Panc1 (cell line): ENCODE measurements at regions not wholly inside any gene's neighbourhood (a gene's known extent, or its start where the extent isn't known, plus 50 kb on each side); places are given as distances from the start of the nearest gene placed in this dataset.

ENCODE experiments used
- ATAC-seq: fragments of 200-7000 bp; cut with Tn5 transposase; 2 replicates; pipeline ENCODE4 v1.9.1; 2020; ENCODE audit warnings: mild to moderate bottlenecking, moderate library complexity
- BruUV-seq: library from RNA; stranded (reverse); fragments of 400-500 nt; replicated peaks from 2 replicates; lab custom pipeline; 2021; lab: Mats Ljungman, UMichigan
- CTCF ChIA-PET: fragments of 300-600 bp; sonication (Branson Sonifier 250); formaldehyde crosslinking; loops from one replicate; lab custom pipeline; 2022; ENCODE audit warnings: antibody characterized with exemption; lab: Charles Lee
- POLR2A ChIA-PET: fragments of 300-600 bp; sonication (Branson Sonifier 250); formaldehyde crosslinking; loops from one replicate; lab custom pipeline; 2022; ENCODE audit warnings: antibody characterized with exemption; lab: Charles Lee
- DNase-seq: peaks from one replicate; pipeline ENCODE4 v3.0.0-alpha.2; 2010; ENCODE audit warnings: low read depth, low spot score
- H3K27ac ChIP-seq: 2 replicates; pipeline ENCODE4 v1.5.1; 2011; ENCODE audit warnings: mild to moderate bottlenecking, low read length, inconsistent platforms
- H3K27me3 ChIP-seq: fragments of 200-500 bp; sonication (Bioruptor generic); 2 replicates; pipeline ENCODE4 v1.6.0; 2014; ENCODE audit warnings: low read length, inconsistent platforms; ENCODE audit not compliant: control insufficient read depth, insufficient read depth
- H3K36me3 ChIP-seq: fragments of 200-500 bp; sonication (Bioruptor generic); 2 replicates; pipeline ENCODE4 v1.5.1; 2014; ENCODE audit warnings: inconsistent platforms, mild to moderate bottlenecking, low read length, moderate library complexity; ENCODE audit not compliant: control insufficient read depth, insufficient read depth
- H3K4me1 ChIP-seq: 2 replicates; pipeline ENCODE4 v1.5.1; 2011; ENCODE audit warnings: inconsistent platforms, mild to moderate bottlenecking, low read length, moderate library complexity; ENCODE audit not compliant: control insufficient read depth, insufficient read depth
- H3K4me3 ChIP-seq, 2 experiments: 2 replicates each; pipeline ENCODE4 v1.5.1; 2011 to 2012; ENCODE audit warnings: low read depth in 2 of 2, low read length in 2 of 2, mild to moderate bottlenecking in 2 of 2, inconsistent platforms in 1 of 2, moderate library complexity in 1 of 2
- H3K9me3 ChIP-seq: fragments of 200-500 bp; sonication (Bioruptor generic); 2 replicates; pipeline ENCODE4 v1.5.1; 2014; ENCODE audit warnings: low read depth, mild to moderate bottlenecking, inconsistent platforms, low read length, moderate library complexity; ENCODE audit not compliant: control insufficient read depth, insufficient read depth
- CTCF ChIP-seq: fragments of 450-650 bp; IDR thresholded peaks from 2 replicates; pipeline ENCODE4 v1.5.1; 2017; ENCODE audit warnings: mild to moderate bottlenecking
- POLR2AphosphoS5 ChIP-seq: IDR thresholded peaks from 2 replicates; pipeline ENCODE4 v1.6.1; 2012; ENCODE audit warnings: mild to moderate bottlenecking, low read depth, low read length, moderate library complexity
- SIN3A ChIP-seq: IDR thresholded peaks from 2 replicates; pipeline ENCODE4 v1.6.1; 2012; ENCODE audit warnings: low read depth, mild to moderate bottlenecking, low read length, moderate library complexity, borderline replicate concordance; ENCODE audit not compliant: insufficient read depth
- TCF7L2 ChIP-seq: IDR thresholded peaks from 2 replicates; pipeline ENCODE4 v1.6.1; 2011; ENCODE audit warnings: mild to moderate bottlenecking, low read depth, low read length, inconsistent platforms
- in situ Hi-C: cut with HindIII; loops from 2 replicates; pipeline ENCODE4 v1.10.0; 2016; ENCODE audit warnings: low sequenced_read_pairs, low pct_unique_long_range_greater_than_20kb
- intact Hi-C: fragments of 100-400 bp; cut with micrococcal nuclease; formaldehyde crosslinking; loops from one replicate; pipeline ENCODE4 v1.10.0; 2022; ENCODE audit not compliant: unreplicated experiment
- TF ChIP-seq, protein P1 (sequence below), 2 experiments: IDR thresholded peaks; 2 replicates each; pipeline ENCODE4 v1.6.1; 2011 to 2012; ENCODE audit warnings: low read depth in 2 of 2, control low read depth in 1 of 2, low read length in 1 of 2, mild to moderate bottlenecking in 1 of 2, moderate library complexity in 1 of 2; ENCODE audit not compliant: insufficient read depth in 1 of 2

DNA sequence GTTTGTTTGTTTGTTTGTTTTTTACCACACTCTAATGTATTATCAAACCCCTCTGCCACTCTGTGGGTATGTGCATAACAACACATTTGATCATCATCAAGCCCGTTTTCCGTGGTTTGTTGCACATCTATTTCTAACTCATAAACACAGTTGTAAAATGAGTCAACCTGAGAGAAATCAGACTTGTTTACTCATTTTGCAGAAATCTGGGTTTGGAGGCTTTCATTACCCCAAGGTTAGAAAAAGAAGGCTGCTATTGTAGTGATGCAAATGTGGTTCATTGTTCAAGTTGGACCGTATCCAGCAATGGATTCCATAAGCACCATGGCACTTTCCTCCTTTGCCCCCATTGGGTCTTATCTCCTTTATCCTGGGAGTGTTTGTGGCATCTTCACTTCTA, 353.2 kb upstream of the SOX2 start:
- Histone ChIP-seq H3K27me3 (no peaks in the 10 kb centered on the region), H3K36me3 (no peaks in the 10 kb centered on the region), H3K27ac (no peak overlapping the region), H3K4me3 (no peak overlapping the region), H3K4me1 (no peaks in the 10 kb centered on the region), H3K9me3 (no peaks in the 10 kb centered on the region)
- POLR2A ChIA-PET = no interaction called here
- ATAC-seq (no peak), DNase-seq (no peak)
- intact Hi-C loops (no loop called here), in situ Hi-C loops (no loop called here)
- CTCF ChIA-PET = no interaction called here
- no TSS peak for BruUV-seq
- TF ChIP-seq CTCF (no peak), POLR2AphosphoS5 (no peak), TCF7L2 (no peak), SIN3A (no peak)
- TF ChIP-seq, protein P1, sequence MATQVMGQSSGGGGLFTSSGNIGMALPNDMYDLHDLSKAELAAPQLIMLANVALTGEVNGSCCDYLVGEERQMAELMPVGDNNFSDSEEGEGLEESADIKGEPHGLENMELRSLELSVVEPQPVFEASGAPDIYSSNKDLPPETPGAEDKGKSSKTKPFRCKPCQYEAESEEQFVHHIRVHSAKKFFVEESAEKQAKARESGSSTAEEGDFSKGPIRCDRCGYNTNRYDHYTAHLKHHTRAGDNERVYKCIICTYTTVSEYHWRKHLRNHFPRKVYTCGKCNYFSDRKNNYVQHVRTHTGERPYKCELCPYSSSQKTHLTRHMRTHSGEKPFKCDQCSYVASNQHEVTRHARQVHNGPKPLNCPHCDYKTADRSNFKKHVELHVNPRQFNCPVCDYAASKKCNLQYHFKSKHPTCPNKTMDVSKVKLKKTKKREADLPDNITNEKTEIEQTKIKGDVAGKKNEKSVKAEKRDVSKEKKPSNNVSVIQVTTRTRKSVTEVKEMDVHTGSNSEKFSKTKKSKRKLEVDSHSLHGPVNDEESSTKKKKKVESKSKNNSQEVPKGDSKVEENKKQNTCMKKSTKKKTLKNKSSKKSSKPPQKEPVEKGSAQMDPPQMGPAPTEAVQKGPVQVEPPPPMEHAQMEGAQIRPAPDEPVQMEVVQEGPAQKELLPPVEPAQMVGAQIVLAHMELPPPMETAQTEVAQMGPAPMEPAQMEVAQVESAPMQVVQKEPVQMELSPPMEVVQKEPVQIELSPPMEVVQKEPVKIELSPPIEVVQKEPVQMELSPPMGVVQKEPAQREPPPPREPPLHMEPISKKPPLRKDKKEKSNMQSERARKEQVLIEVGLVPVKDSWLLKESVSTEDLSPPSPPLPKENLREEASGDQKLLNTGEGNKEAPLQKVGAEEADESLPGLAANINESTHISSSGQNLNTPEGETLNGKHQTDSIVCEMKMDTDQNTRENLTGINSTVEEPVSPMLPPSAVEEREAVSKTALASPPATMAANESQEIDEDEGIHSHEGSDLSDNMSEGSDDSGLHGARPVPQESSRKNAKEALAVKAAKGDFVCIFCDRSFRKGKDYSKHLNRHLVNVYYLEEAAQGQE (IDR thresholded peaks at IDR 0.05; ENCODE audit: insufficient read depth in 1 of 2, low read depth in 2 of 2, low read length in 1 of 2) = no peak

GRCh38 chr3:181358060-181358459, 353.7 kb upstream of the SOX2 start:
- in situ Hi-C loops = no loop called here
- H3K4me1 ChIP-seq = no peaks in the 10 kb centered on the region
- no peaks in the 10 kb centered on the region for H3K9me3 ChIP-seq
- no TSS peak for BruUV-seq
- ATAC-seq (no peak), DNase-seq (no peak)
- H3K36me3 ChIP-seq = no peaks in the 10 kb centered on the region
- H3K27me3 ChIP-seq = no peaks in the 10 kb centered on the region
- intact Hi-C loops = no loop called here
- POLR2A ChIA-PET = no interaction called here
- no peak overlapping the region for H3K27ac ChIP-seq
- no peak for TF ChIP-seq SIN3A
- TF ChIP-seq, protein P1 (IDR thresholded peaks at IDR 0.05; ENCODE audit: insufficient read depth in 1 of 2, low read depth in 2 of 2, low read length in 1 of 2) = no peak
- TF ChIP-seq POLR2AphosphoS5 = no peak
- TF ChIP-seq TCF7L2 = no peak
- TF ChIP-seq CTCF = no peak
- CTCF ChIA-PET = no interaction called here
- H3K4me3 ChIP-seq = no peak overlapping the region
